ENCODE measurements at regions not wholly inside any gene's neighbourhood (a gene's known extent, or its start where the extent isn't known, plus 50 kb on each side); places are given as distances from the start of the nearest gene placed in this dataset.

DNA sequence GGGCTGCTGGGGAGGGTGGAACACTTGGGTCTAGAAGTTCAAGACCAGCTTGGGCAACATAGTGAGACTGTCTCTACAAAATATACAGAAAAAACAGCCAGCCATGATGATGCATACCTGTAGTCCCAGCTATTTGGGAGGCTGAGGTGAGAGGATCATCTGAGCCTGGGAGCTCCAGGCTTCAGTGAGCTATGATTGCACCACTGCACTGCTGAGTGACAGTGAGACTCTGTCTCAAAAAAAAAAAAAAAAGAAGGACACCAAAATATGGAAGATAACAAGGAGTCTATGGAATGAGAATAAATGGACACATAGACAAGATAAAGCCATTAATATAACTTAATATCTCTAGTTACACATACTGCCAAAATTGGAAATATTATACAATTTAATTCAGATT, 62.7 kb upstream of the IL15 start:
- Histone ChIP-seq H3K27me3 (ENCODE audit: insufficient read depth, low read length) (no peaks in the 10 kb centered on the region), H3K4me3 (ENCODE audit: low read depth, low read length) (no peak overlapping the region), H3K4me1 (ENCODE audit: control insufficient read depth, insufficient read depth, low read length, unreplicated experiment) (peaks cover 29% of the 10 kb centered on the region), H3K79me2 (ENCODE audit: control insufficient read depth, insufficient read depth, low read length, unreplicated experiment) (no peaks in the 10 kb centered on the region), H2AFZ (ENCODE audit: low read length, unreplicated experiment) (no peak overlapping the region), H3K36me3 (ENCODE audit: insufficient read depth, low read length) (no peaks in the 10 kb centered on the region), H3K27ac (ENCODE audit: low read depth, low read length) (no peak overlapping the region)

DNA sequence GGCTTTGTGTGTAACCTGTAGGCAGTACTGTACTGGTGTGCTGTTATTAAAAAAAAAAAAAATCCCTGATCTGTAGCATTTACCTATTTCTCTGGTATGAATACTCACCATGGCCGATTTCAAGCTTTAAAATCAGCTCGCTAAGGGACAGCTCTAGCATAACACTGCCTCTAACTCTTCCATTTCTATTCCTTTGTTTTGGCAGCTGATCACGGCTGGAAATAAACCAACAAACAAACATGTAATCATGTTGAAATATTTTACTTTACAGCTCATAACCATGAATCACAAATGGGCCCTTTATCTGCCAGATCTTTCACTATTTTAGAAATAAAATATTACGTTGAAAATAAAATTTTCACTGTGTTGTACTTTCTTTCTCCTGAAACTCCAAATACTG, 60.5 kb upstream of the IL15 start:
- Histone ChIP-seq H3K79me2 (ENCODE audit: control insufficient read depth, insufficient read depth, low read length, unreplicated experiment) (no peaks in the 10 kb centered on the region), H3K4me1 (ENCODE audit: control insufficient read depth, insufficient read depth, low read length, unreplicated experiment) (peaks cover 17% of the 10 kb centered on the region), H2AFZ (ENCODE audit: low read length, unreplicated experiment) (peak overlapping the region; percentile 76), H3K36me3 (ENCODE audit: insufficient read depth, low read length) (no peaks in the 10 kb centered on the region), H3K27me3 (ENCODE audit: insufficient read depth, low read length) (no peaks in the 10 kb centered on the region), H3K27ac (ENCODE audit: low read depth, low read length) (no peak overlapping the region), H3K4me3 (ENCODE audit: low read depth, low read length) (no peak overlapping the region)

DNA sequence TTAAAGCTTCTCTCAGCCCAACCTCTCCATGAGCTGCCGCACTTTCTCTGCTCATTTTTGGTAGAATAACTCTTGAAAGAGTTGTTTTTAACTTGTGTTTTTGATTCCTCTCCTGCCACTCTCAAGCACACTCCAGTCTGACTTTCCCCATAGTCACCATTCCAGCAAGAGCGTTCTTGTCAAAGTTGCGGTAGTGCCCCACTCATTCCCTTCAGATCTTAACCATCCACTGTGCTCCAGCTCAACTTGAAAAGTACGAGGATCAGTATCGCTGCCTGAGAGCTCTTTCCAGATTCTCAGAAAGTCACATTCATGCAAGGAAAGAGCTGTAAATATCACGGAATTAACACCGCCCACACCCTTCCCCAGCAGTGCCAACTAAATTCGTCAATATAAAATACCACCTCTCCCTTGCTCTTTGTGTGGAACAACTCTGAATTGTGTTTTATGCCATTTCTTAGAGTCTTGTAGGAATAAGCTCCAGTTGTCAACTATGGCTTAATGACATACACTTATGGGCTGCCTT, 59.7 kb upstream of the IL15 start:
- no peak overlapping the region for H3K27ac ChIP-seq (ENCODE audit: low read depth, low read length)
- no peaks in the 10 kb centered on the region for H3K27me3 ChIP-seq (ENCODE audit: insufficient read depth, low read length)
- no peaks in the 10 kb centered on the region for H3K79me2 ChIP-seq (ENCODE audit: control insufficient read depth, insufficient read depth, low read length, unreplicated experiment)
- H3K4me1 ChIP-seq (ENCODE audit: control insufficient read depth, insufficient read depth, low read length, unreplicated experiment): peaks cover 12% of the 10 kb centered on the region
- H3K36me3 ChIP-seq (ENCODE audit: insufficient read depth, low read length): no peaks in the 10 kb centered on the region
- H2AFZ ChIP-seq (ENCODE audit: low read length, unreplicated experiment): no peak overlapping the region
- H3K4me3 ChIP-seq (ENCODE audit: low read depth, low read length): no peak overlapping the region

DNA sequence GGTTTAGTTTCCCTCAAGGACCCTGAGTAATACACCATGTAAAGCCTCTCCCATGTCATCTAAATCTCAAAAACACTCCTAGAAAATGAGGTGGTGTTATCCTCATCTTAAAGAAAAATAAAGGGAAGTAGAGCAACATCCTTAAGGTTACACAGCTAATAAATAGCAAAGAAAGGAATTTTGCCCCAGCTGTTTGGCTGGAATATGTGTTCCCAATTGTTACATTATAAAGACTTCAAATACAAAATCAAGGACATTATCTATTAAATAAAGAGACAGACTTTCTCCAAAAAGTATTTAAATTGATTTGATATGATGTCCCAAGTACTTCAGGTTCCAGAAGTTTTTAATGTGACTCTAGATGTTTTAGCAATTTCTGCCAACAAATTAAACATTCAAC, 57.9 kb upstream of the IL15 start:
- Histone ChIP-seq H3K27me3 (ENCODE audit: insufficient read depth, low read length) (no peaks in the 10 kb centered on the region), H3K4me3 (ENCODE audit: low read depth, low read length) (no peak overlapping the region), H3K36me3 (ENCODE audit: insufficient read depth, low read length) (no peaks in the 10 kb centered on the region), H2AFZ (ENCODE audit: low read length, unreplicated experiment) (no peak overlapping the region), H3K27ac (ENCODE audit: low read depth, low read length) (no peak overlapping the region), H3K79me2 (ENCODE audit: control insufficient read depth, insufficient read depth, low read length, unreplicated experiment) (no peaks in the 10 kb centered on the region), H3K4me1 (ENCODE audit: control insufficient read depth, insufficient read depth, low read length, unreplicated experiment) (peaks cover 6% of the 10 kb centered on the region)

DNA sequence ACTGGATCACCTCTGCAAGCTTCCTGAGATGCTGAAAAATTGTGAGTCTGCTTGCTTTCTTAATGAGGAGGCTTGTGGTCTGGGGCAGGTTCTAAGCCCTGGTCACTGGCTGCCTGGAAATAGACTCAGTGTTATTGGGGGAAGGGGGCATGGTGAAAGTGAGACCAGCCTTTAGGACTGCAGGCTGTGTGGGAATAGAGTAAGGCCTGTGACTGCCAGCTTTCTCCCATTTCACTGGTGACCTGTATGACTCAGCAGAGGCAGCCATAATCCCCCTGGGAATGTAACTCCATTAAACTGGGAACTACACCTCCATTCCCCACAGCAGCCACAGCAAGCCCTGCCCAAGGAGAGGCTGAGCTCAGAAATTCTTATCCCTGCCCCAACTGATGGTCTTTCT, 55.9 kb upstream of the IL15 start:
- no peak overlapping the region for H3K27ac ChIP-seq (ENCODE audit: low read depth, low read length)
- H2AFZ ChIP-seq (ENCODE audit: low read length, unreplicated experiment): no peak overlapping the region
- no peaks in the 10 kb centered on the region for H3K36me3 ChIP-seq (ENCODE audit: insufficient read depth, low read length)
- H3K27me3 ChIP-seq (ENCODE audit: insufficient read depth, low read length): no peaks in the 10 kb centered on the region
- H3K4me3 ChIP-seq (ENCODE audit: low read depth, low read length): no peak overlapping the region
- peaks cover 6% of the 10 kb centered on the region for H3K4me1 ChIP-seq (ENCODE audit: control insufficient read depth, insufficient read depth, low read length, unreplicated experiment)
- no peaks in the 10 kb centered on the region for H3K79me2 ChIP-seq (ENCODE audit: control insufficient read depth, insufficient read depth, low read length, unreplicated experiment)
